Esophagus mucosa (tissue), 1 donor: ENCODE measurements at regions not wholly inside any gene's neighbourhood (a gene's known extent, or its start where the extent isn't known, plus 50 kb on each side); places are given as distances from the start of the nearest gene placed in this dataset.

Experiments
- ATAC-seq: fragments of 200-7000 bp; cut with Tn5 transposase; one replicate; pipeline ENCODE4 v1.9.1; 2020
- donor health status: DM: yes; HTN: yes; CAD: no.

DNA sequence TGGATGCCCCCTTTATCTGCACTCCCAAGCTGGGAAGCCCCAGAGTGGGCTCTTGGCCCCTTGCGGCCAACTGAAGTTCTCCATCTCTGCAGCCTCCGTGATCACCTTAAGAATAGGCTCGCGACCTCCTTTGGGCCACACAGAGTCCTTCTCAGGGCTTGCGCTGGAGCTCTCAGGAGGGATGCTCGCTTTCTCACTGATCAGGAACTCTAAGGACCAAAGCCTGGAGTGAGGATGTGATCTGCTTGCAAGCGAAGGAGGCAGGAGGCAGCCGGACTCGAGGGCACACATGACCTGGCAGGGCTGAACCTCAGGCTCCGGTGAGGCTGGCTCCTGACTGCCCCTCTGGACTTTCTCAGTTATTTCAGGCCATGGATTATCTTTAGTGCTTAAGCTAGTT lies 192.1 kb upstream of the MKI67 start:
- no peak for ATAC-seq

DNA sequence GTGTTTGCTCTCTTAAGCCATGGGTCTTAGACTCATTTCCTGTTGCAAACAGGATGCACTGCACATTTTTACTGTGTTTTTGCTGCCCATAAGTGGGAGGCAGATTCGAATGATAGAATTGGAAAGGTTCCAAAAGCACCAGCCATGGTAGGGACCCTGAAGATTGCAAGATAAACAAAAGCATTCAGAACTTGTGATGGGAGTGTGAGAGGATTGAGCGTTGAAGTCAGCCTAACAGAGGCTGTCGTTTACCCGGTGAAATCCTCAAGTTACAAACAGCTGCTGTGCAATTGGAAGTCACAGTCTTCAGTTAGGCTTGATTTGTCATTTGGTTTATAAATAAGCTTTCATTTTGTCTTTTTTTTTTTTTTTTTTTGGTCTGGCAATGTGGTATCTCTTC lies 192.7 kb upstream of the MKI67 start:
- ATAC-seq, result no peak

GRCh38 chr10:128322106-128322505 lies 195.9 kb upstream of the MKI67 start:
- ATAC-seq, result no peak

DNA sequence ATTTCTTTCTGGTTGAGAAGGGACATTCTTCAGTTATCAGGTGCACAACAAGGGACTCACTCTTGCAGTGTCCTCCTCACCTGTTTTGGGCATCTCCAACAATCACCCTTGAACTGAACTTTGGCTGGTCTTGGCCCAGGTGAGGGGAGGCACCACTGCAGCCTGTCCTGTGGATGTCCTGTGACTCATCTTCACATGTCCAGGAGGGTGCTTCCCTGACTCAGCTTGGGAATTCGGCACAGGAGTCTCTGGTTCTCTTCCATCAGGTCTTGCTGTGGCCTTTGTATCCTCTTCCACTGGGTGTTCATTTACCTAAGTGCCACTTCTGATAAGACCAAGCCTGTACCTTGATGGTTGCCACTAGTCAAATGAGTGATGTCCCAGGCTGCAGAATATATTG lies 196.7 kb upstream of the MKI67 start:
- no peak for ATAC-seq

GRCh38 chr10:128324058-128324827 lies 198.0 kb upstream of the MKI67 start:
- ATAC-seq, result no peak

DNA sequence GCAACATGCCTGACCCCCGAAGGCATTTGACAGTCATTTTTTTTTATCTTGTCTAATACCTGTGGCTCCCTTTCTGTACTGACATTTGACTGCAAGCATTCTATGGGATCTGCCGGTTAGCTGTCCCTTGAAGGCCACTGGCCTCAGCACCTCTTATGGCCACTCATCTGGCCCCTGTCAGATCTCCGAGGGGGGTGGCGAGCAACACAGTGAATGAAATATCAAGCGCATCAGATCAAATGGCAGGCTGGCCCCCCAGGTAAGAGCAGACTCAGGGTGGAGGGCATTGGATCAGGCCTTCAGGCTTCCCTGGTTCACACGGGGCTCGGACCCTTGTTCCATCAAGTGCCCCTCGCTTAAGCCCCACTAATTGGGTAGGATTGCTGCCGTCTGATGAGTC lies 199.6 kb upstream of the MKI67 start:
- ATAC-seq, result no peak

DNA sequence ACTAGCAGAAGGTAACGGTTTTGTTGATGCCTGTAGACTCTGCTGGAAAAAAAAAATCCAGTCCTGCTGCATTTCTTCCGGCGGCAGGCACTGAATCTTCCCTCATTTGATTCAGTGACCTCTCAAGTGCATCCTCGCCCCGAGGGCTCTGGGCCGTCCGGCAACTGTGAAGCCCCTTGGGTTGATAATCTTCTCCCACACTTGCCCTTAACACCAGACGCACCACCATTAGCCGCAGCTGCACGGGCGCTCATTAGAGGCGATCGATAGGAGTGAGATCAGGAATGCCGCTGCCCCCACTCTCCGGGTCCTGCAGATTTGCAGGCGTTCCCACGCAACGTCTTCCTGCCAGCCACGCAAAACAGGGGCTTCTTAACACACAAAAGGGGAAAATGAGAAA lies 200.0 kb upstream of the MKI67 start:
- no peak for ATAC-seq

- ATAC-seq, result no peak
Measured at GRCh38 chr10:128326851-128327250, 200.6 kb upstream of the MKI67 start.

DNA sequence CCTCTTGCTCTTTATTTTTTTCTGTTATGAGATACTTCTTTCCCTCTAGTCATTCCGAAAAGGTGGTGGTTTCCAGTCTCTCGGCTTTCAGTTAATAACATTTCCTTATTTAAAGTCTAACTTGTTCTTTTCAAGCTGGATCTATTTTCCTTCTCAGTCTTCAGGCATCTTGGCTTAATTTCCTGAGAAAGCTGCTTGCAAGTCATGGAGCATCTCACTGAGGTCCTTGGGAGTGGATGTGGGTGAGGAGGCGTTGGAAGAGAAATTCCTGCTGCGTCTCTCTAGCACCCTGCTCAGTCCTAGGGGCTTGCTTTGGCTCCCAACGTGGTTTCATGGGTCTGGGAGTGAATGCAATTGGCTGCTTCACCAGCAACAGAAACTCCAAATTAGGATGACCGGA lies 210.2 kb upstream of the MKI67 start:
- ATAC-seq, result no peak

DNA sequence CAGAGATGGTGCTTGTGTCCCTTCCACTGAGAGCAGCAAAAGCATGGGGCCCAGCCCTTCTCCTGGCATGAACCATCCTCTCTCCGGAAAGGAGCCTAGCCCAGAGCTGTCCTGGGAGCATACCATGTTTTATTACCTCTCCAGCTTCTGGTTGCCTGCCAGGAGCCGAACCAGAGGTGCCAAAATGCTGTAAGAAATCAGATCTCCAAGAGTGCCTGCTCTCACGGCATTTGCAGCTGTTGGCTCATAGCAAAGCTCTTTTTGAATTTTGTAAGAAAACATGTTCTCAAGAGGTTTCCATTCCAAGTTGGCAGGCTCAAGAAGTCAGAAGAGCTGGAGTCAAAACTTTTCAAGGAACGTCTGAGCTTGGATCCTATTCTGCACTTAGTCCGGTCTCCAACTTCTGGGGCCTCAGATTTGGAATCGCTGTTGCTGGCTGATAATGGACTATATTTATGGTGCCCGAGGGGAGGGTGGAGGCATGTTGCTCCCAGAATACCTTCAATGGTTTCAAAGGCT lies 211.7 kb upstream of the MKI67 start:
- no peak for ATAC-seq

- no peak for ATAC-seq
Measured at GRCh38 chr10:128338951-128339350, 212.7 kb upstream of the MKI67 start.

GRCh38 chr10:128339753-128340152 lies 213.5 kb upstream of the MKI67 start:
- no peak for ATAC-seq

DNA sequence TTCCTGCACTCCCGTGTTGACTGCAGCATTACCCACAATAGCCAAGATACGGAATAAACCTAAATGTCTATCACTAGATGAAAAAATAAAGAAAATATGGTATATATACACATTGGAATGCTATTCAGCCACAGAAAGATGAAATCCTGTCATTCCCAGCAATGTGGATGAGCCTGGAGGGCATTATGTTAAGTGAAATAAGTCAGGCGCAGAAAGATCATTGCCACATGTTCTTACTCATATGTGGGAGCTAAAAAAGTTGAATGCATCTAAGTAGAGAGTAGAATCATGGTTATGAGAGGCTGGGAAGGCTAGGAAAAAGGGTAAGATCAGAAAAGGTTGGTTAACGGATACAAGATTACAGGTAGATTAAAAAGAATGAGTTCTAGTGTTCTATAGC lies 219.1 kb upstream of the MKI67 start:
- no peak for ATAC-seq

- no peak for ATAC-seq
Measured at GRCh38 chr10:128360783-128361182, 234.6 kb upstream of the MKI67 start.

GRCh38 chr10:128361487-128361886 lies 235.3 kb upstream of the MKI67 start:
- no peak for ATAC-seq

DNA sequence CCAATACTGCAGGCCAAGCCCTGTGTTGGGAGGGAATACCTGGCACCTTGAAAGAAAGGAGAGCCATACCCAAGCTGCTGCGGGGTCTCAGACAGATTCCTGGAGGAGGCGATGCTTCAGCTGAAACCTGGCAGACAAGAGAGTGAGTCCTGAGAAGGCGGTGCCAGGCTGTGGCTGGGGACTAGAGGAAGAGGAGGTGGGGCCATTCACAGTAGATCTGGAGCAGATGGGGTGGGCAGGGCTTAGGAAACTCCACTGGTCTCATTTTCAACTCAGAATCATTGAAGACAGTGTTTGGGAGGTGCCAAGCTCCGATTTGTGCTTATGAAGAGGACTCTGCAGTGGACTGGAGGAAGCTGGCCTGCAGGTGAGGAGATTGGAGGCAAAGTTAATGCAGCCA lies 236.3 kb upstream of the MKI67 start:
- no peak for ATAC-seq

DNA sequence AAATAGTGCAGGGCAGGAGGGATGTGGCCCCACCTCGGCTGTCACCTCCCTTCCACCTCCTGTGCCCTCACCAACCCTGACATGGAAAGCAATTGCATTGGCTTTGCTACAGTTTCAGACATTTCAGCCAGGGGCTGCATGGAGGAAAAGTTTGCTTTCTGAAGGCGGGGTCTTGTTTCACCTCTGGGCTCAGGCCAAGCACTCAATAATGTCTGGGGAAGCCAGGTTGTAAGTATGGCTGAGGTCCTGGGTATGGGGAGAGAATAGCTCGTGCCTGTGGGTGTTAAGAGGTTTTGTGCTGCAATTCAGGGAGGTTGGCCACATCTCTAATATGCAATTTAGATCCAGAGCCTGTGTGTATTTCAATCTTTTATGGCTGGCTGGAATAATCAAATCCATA lies 238.4 kb upstream of the MKI67 start:
- no peak for ATAC-seq

DNA sequence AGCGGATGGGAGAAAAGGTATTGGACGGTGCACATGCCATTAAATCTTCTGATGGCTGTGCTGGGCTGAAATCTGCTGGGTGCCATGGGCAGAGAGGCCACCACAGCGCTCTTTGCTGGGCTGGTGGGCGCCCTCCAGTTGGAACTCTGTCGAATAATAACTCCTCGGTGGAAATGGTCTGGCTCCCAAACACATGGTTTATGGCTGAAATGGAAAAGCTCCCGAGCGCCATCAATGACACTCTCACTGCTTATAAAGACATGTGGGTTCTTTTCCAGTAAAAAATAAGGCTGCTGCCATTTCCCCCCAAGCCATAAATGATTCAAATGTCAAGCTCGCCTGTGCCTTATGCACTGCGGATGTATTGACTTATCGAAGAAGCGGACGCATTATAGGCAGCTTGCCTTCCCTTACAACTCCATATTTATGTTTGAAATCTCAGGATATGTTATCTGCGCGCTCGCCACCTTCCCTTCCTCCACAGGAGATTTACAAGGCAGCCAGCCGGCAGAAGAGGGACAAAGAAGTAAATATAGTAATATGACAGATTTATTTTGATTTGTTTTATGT lies 239.0 kb upstream of the MKI67 start:
- no peak for ATAC-seq

GRCh38 chr10:128367807-128368206 lies 241.6 kb upstream of the MKI67 start:
- ATAC-seq, result no peak

GRCh38 chr10:128369101-128369650 lies 243.0 kb upstream of the MKI67 start:
- no peak for ATAC-seq

DNA sequence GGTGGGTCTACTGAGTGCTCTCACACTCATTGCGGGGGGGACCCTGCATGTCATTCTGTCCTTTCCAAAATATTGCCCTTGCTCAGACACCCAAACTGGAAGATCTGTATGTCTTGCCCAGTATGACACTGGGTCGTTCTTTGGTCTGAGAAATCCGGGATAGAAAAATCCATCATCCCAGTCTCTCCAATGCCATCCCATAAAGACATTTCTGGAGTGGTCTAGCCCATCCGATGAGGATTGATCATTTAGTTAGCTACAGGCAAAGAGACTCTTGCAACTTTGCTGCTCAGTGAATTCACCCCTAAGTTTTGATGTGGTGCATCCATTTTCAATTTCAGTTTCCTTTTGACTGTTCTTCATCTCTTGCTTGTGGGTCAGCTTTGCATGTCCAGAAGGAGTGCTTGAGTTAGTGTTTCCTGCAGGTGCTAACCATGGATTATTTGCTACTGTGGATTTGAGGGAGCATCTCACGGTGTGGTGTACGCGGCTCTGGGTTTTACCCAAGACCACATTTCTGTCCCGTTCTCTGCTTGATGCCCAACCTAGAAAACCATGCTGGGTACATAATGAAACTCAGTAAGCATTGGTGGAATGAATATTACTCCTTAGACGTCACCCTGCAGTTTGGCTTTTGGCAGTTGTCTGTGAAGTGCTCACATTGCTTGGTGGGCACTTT lies 247.0 kb upstream of the MKI67 start:
- no peak for ATAC-seq

GRCh38 chr10:128373831-128374230 lies 247.6 kb upstream of the MKI67 start:
- ATAC-seq, result no peak

- ATAC-seq, result no peak
Measured at GRCh38 chr10:128375171-128375570, 248.9 kb upstream of the MKI67 start.
